HG02981 (cell line): ENCODE measurements at regions not wholly inside any gene's neighbourhood (a gene's known extent, or its start where the extent isn't known, plus 50 kb on each side); places are given as distances from the start of the nearest gene placed in this dataset.
"Not testable (repeated sequence)": the region's sequence is repeated elsewhere in the genome, so short reads cannot be mapped to it uniquely, and the experiment has no call there.

ENCODE experiments used
- ATAC-seq: cut with Tn5 transposase; IDR thresholded peaks from one replicate; pipeline ENCODE4 v1.9.1; 2021; ENCODE audit warnings: mild to moderate bottlenecking, moderate library complexity; ENCODE audit not compliant: unreplicated experiment

GRCh38 chr10:131819241-131820072 lies 81.4 kb upstream of the PPP2R2D start:
- no peak for ATAC-seq

DNA sequence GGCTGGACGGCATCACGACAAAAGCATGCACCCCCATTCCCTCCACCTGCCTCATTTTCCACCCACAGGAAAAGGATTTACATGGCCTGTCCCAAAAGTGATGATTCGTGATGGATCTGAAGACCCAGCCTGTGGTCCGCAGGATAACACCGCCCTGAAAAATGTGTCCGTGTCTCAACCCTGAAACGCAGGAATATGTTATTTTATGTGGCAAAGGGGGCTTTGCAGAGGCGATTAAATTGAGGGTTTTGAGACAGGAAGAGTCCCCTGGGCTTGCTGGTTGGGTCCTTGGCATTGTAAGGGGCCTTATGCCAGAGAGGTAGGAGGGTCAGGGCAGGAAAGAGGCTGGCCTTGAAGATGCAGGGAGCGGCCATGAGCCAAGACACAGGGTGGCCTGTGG lies 80.2 kb upstream of the PPP2R2D start:
- no peak for ATAC-seq

DNA sequence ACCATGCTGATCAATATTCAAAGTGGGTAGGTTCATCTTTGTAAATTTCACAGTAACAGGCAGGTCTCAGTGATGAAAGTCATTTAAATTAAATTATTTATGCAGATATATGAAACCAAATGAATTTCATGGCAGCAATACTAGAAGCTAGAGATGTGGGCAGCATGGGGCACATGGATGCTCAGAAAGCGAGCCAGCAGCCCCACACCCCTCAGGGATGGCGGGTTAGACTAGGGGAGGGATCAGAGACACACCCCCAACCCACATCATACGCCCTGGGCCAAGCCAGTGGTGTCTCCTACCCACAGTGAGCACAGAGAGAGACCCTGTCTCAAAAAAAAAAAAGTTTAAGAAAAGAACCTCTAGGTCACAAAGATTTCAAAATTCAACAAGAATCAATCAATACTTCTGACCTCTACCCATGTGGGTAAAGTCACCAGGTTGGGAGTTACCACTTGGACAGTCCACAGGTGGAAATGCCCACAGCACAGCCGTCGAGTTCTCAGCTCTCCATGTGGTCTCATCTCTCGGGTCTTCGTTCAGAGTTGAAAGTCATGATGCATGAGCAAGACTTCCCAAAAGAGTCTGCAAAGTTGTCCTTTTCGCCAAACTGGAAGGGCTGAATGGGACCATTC lies 79.3 kb upstream of the PPP2R2D start:
- no peak for ATAC-seq

DNA sequence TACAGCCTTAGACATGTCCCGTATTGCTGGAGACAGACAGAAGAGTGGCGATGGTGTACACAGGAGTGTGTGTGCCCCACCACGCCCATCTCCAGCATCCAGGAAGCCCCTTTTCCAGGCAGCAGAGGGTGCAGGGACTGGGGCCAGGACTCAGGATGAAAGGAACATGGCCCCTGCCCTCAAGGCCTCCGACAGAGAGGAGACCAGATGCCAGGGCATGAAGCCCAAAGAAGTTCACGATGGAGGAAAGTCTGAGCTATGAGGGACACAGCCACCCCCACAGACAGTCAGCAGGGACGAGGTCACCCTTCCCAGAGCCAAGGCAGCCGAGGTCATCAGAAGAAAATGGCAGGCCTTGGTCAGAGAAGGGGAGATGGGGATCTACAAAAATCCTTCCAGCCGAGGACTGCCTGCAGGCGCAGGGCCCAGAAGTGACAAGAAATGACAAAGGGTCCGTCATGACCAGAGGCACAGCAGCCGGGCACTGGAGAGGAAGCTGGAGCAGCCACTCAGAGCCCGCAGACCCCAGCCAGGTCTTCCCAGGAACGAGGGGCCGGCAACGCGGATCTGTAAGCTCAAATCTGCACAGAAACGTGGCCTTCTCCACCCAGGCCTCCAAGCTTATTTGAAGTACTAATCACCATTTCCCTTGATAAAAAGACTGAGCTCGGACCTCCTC lies 78.7 kb upstream of the PPP2R2D start:
- ATAC-seq: no peak

DNA sequence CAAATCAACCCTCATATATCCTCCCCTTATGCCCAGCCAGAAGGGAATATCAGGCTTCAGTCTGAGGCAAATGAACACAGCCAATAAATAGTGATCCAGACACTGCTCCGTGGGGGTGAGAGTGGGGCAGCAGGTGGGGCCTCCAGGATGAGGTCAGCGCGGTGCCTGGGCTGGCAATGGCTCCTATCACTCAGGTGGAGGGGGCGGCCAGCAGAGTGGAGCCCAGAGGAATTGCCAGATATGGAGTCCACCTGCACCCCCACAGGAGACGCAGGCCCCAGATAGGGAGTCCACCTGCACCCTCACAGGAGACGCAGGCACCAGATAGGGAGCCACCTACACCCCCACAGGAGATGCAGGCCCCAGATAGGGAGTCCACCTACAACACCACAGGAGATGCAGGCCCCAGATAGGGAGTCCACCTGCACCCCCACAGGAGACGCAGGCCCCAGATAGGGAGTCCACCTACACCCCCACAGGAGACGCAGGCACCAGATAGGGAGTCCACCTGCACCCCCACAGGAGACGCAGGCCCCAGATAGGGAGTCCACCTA lies 78.0 kb upstream of the PPP2R2D start:
- no peak for ATAC-seq

- ATAC-seq: not testable (repeated sequence)
These were observed 77.2 kb upstream of the PPP2R2D start for GRCh38 chr10:131823601-131824099.

- ATAC-seq: no peak
These were observed 76.2 kb upstream of the PPP2R2D start for GRCh38 chr10:131824371-131825149.

GRCh38 chr10:131825150-131825848 lies 75.5 kb upstream of the PPP2R2D start:
- ATAC-seq: no peak

DNA sequence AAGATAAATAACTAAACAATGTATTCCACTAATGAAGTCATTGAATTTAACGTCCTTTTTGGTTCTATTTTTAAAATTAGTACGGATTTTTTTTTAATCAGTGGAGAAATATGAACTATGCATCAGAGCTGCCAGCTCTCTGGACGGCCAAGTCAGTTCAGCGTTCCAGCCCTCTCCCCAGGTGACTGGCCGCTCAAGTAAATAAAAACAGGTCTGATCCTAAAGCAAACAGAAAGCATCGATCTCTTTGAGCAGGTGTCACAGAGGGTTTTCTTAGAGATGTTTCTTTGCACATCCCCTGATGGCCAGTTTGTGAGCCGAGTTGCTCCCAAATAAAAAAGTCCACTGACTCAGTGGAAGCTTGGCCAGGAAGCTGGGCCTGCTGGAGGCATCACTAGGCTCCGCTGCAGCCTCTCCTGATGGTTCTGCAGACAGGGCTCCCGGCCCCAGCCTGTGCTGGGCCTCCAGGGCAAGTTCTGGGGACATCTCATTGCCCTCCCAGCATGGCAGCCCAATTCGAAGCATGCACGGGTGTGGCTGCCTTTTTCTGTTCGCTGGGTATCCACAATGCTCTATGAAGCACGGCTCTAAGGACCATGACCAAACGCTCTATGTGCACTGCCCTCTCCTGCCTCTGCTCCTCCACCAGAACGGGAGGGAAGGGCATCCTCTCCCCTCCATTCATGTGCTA lies 74.7 kb upstream of the PPP2R2D start:
- ATAC-seq: no peak

DNA sequence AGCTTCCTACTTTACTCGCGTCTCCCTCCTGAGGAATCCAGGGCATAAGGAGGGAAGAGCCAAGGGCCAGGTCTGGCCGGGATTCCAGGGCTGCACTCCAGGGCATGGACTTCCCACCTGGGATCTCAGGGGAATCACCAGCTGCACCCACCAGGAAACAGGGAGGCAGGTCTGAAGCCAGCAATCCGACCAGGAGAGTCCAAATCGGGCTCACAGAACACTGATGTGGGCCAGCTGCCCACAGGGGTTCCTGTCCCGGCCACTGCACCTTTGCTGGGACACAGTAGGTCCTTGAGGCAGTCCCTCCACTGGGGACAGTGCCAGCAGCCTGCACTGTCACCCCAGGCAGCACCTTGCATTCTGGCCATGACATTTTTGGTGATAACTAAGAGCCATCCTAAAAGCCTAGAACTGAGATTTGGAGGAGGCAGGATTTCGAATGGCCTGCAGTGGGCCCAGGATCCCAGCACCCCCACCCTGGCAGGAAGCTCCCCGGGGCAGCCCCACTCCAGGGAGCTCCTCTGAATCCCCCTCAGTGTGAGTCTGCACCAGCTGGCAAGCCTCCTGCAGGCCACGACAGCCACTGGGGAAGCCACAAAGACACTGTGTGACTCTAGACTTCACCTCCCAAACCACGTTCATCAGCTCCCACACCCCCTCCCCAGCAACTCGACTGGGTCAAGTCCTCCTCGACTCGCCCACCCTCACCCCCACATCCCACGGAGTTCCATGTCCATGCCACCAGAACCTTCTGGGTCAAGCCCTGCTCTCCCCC lies 71.5 kb upstream of the PPP2R2D start:
- ATAC-seq: no peak

GRCh38 chr10:131830446-131831130 lies 70.2 kb upstream of the PPP2R2D start:
- no peak for ATAC-seq

- no peak for ATAC-seq
These were observed 69.2 kb upstream of the PPP2R2D start for GRCh38 chr10:131831561-131831960.

GRCh38 chr10:131832056-131832685 lies 68.6 kb upstream of the PPP2R2D start:
- no peak for ATAC-seq

- no peak for ATAC-seq
These were observed 67.8 kb upstream of the PPP2R2D start for GRCh38 chr10:131833013-131833412.

- ATAC-seq: no peak
These were observed 67.2 kb upstream of the PPP2R2D start for GRCh38 chr10:131833446-131834080.

GRCh38 chr10:131834152-131834810 lies 66.5 kb upstream of the PPP2R2D start:
- ATAC-seq: no peak
